Fibroblast of villous mesenchyme (primary cell): ENCODE measurements at regions not wholly inside any gene's neighbourhood (a gene's known extent, or its start where the extent isn't known, plus 50 kb on each side); places are given as distances from the start of the nearest gene placed in this dataset.

ENCODE experiments used
- DNase-seq: peaks from one replicate; pipeline ENCODE4 v3.0.0-alpha.2; 2010; ENCODE audit warnings: low read depth
- H3K4me3 ChIP-seq: 2 replicates; pipeline ENCODE4 v1.5.1; 2011; ENCODE audit warnings: low read depth, mild to moderate bottlenecking, low read length
- TF ChIP-seq, protein P1 (sequence below): IDR thresholded peaks from 2 replicates; pipeline ENCODE4 v1.5.1; 2012; ENCODE audit warnings: low read depth, mild to moderate bottlenecking, low read length; ENCODE audit not compliant: insufficient read depth

- no peak overlapping the region for H3K4me3 ChIP-seq
- TF ChIP-seq, protein P1, sequence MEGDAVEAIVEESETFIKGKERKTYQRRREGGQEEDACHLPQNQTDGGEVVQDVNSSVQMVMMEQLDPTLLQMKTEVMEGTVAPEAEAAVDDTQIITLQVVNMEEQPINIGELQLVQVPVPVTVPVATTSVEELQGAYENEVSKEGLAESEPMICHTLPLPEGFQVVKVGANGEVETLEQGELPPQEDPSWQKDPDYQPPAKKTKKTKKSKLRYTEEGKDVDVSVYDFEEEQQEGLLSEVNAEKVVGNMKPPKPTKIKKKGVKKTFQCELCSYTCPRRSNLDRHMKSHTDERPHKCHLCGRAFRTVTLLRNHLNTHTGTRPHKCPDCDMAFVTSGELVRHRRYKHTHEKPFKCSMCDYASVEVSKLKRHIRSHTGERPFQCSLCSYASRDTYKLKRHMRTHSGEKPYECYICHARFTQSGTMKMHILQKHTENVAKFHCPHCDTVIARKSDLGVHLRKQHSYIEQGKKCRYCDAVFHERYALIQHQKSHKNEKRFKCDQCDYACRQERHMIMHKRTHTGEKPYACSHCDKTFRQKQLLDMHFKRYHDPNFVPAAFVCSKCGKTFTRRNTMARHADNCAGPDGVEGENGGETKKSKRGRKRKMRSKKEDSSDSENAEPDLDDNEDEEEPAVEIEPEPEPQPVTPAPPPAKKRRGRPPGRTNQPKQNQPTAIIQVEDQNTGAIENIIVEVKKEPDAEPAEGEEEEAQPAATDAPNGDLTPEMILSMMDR = no peak
- DNase-seq = no peak
Measured at GRCh38 chr22:49449811-49450446, 377.7 kb downstream of the BRD1 start.

- no peak overlapping the region for H3K4me3 ChIP-seq
- TF ChIP-seq, protein P1 = no peak
- no peak for DNase-seq
Measured at GRCh38 chr22:49449377-49449776, 378.3 kb downstream of the BRD1 start.

DNA sequence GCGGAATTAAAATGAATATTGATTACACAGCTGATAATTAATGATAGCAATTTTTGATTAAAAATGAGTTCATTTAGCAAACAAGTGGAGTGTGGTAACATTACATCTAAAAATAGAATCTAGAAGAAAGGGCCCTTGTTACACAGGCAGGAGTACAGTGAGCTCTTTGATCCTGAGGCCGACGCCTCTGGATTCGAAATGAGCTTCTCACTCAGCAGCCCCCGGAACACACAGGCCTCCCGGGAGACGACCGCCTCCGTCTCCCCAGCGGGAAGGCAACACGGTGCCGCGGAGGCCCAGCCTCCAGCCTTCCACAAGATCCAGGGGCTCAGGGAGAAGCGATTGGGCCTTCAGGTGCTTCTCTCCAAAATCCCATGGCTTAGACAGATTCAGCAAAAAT, 379.1 kb downstream of the BRD1 start:
- DNase-seq = no peak
- TF ChIP-seq, protein P1 = no peak
- no peak overlapping the region for H3K4me3 ChIP-seq

DNA sequence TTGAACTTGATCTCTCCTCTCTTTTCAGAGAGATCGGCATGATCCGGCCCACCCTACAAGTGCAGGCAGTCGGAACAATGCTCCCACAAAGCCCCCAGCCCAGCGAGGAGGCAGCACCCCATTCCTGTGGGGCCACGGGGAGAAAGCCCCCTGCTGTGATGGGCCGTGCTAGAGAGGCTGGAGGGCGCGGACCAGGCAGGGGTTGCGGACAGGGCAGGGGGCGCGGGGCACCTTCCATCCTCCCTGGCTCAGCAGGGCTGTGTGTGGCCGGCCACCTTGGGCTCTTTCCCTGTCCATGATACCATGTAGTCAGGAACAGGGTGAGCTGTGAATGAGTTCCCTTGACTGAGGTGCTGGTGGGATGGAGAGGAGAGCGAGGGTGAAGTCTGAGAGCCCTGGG, 379.8 kb downstream of the BRD1 start:
- TF ChIP-seq, protein P1 = no peak
- H3K4me3 ChIP-seq = no peak overlapping the region
- DNase-seq = no peak

GRCh38 chr22:49446759-49447710, 380.6 kb downstream of the BRD1 start:
- TF ChIP-seq, protein P1 = no peak
- H3K4me3 ChIP-seq = no peak overlapping the region
- no peak for DNase-seq

- no peak for DNase-seq
- no peak overlapping the region for H3K4me3 ChIP-seq
- TF ChIP-seq, protein P1 = no peak
Measured at GRCh38 chr22:49446145-49446758, 381.4 kb downstream of the BRD1 start.
